Gastroesophageal sphincter (tissue), 3 donors: ENCODE measurements at regions not wholly inside any gene's neighbourhood (a gene's known extent, or its start where the extent isn't known, plus 50 kb on each side); places are given as distances from the start of the nearest gene placed in this dataset.

Experiments used
- POLR2A ChIP-seq, 2 donors: fragments of 450-650 bp; IDR thresholded peaks; one replicate each; pipeline ENCODE4 v1.6.1; 2017; ENCODE audit warnings: antibody characterized with exemption in 2 of 2, mild to moderate bottlenecking in 2 of 2, moderate library complexity in 1 of 2
- POLR2AphosphoS5 ChIP-seq: sonication (generic); formaldehyde crosslinking; IDR thresholded peaks from one replicate; pipeline ENCODE4 v1.6.1; 2017; ENCODE audit warnings: antibody characterized with exemption
- TF ChIP-seq, protein P1 (sequence below), 4 experiments: fragments of 200-600 bp in 2 of 4; fragments of 450-650 bp in 2 of 4; sonication (generic) in 1 of 4; IDR thresholded peaks; one replicate each; pipeline ENCODE4 v1.5.1; 2017 to 2019; ENCODE audit warnings: antibody characterized with exemption in 4 of 4, mild to moderate bottlenecking in 2 of 4, moderate library complexity in 2 of 4

DNA sequence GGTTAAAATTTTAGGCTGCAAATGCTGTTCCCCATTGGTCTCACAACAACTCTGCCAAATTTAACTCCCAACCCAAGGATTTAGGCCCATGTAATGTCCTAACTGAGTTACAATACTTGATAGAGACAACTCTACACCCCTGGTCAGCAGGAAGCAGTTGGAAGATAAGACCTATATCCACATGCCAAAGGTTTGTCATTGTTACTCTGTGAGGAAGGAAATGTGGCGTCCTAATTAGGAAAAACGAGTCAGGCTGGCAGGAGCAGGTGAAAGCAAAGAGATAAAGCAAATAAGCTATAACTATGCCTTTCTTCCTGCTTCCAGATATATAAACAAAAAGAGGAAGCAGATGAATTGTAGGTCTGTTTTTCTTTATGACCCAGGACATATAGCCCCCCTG, 69.1 kb downstream of the SPIN4 start:
- no peak for TF ChIP-seq POLR2AphosphoS5
- TF ChIP-seq, protein P1, sequence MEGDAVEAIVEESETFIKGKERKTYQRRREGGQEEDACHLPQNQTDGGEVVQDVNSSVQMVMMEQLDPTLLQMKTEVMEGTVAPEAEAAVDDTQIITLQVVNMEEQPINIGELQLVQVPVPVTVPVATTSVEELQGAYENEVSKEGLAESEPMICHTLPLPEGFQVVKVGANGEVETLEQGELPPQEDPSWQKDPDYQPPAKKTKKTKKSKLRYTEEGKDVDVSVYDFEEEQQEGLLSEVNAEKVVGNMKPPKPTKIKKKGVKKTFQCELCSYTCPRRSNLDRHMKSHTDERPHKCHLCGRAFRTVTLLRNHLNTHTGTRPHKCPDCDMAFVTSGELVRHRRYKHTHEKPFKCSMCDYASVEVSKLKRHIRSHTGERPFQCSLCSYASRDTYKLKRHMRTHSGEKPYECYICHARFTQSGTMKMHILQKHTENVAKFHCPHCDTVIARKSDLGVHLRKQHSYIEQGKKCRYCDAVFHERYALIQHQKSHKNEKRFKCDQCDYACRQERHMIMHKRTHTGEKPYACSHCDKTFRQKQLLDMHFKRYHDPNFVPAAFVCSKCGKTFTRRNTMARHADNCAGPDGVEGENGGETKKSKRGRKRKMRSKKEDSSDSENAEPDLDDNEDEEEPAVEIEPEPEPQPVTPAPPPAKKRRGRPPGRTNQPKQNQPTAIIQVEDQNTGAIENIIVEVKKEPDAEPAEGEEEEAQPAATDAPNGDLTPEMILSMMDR (IDR thresholded peaks at IDR 0.05), result no peak
- no peak for TF ChIP-seq POLR2A (IDR thresholded peaks at IDR 0.05)
